HFF-Myc (cell line): ENCODE measurements at regions not wholly inside any gene's neighbourhood (a gene's known extent, or its start where the extent isn't known, plus 50 kb on each side); places are given as distances from the start of the nearest gene placed in this dataset.
"Not testable (repeated sequence)": the region's sequence is repeated elsewhere in the genome, so short reads cannot be mapped to it uniquely, and the experiment has no call there.

ENCODE experiments used
- DNase-seq: peaks from one replicate; pipeline ENCODE4 v3.0.0-alpha.2; 2011; ENCODE audit warnings: low read depth; ENCODE audit errors: extremely low read depth
- H3K4me3 ChIP-seq: replicated peaks from 2 replicates; pipeline ENCODE4 v1.5.1; 2011; ENCODE audit warnings: low read depth, mild to moderate bottlenecking, control low read depth, low read length
- TF ChIP-seq, protein P1 (sequence below): IDR thresholded peaks from 2 replicates; pipeline ENCODE4 v1.5.1; 2012; ENCODE audit warnings: mild to moderate bottlenecking, low read depth, low read length, control low read depth; ENCODE audit errors: missing control alignments

DNA sequence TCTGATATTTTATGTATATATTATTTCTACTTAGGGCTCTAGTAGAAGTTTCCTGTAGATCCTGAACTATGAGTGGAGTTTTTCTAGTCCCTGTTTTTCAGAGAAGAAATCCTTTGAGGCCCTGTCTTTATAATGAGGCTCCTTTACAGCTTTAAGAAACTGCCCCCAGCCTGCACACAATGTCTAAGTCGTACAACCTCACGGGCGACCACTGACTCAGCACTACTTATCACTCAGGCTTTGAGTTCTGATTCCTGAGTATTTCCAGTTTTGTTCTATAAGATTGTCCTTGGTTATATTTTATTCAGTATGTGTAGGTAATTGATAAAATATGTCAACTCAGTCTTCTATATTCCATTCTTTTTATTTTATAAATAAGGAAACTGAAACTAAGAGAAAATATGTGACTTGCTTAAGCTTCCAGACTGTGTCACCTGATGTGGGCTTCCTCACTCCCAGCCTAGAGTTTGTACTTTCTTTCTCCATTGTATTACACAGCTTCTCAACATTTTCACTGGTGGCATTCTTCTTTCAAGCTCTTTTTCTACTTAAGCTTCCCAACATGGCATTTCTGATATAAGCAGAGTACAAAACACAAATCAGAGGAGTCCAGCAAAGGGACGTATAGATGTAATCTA is 167.0 kb downstream of the TBX18 start:
- DNase-seq, result no peak
- TF ChIP-seq, protein P1, sequence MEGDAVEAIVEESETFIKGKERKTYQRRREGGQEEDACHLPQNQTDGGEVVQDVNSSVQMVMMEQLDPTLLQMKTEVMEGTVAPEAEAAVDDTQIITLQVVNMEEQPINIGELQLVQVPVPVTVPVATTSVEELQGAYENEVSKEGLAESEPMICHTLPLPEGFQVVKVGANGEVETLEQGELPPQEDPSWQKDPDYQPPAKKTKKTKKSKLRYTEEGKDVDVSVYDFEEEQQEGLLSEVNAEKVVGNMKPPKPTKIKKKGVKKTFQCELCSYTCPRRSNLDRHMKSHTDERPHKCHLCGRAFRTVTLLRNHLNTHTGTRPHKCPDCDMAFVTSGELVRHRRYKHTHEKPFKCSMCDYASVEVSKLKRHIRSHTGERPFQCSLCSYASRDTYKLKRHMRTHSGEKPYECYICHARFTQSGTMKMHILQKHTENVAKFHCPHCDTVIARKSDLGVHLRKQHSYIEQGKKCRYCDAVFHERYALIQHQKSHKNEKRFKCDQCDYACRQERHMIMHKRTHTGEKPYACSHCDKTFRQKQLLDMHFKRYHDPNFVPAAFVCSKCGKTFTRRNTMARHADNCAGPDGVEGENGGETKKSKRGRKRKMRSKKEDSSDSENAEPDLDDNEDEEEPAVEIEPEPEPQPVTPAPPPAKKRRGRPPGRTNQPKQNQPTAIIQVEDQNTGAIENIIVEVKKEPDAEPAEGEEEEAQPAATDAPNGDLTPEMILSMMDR, result no peak
- no peak overlapping the region for H3K4me3 ChIP-seq

DNA sequence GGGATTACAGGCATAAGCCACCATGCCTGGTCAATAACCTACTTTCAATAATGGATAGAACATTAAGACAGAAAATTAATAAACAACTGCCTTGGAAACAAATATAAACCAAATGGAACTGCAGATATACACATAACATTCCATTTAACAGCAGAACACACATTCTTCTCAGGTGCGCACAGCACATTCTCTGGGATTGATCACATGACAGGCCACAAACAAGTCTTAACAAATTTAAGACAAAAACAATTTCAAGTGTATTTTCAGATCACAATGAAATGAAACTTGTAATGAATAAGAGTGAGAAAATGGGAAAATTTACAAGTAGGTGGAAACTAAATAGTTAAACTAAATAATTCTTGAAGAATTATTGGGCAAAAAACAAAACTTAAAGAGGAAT is 167.9 kb downstream of the TBX18 start:
- TF ChIP-seq, protein P1, result no peak

DNA sequence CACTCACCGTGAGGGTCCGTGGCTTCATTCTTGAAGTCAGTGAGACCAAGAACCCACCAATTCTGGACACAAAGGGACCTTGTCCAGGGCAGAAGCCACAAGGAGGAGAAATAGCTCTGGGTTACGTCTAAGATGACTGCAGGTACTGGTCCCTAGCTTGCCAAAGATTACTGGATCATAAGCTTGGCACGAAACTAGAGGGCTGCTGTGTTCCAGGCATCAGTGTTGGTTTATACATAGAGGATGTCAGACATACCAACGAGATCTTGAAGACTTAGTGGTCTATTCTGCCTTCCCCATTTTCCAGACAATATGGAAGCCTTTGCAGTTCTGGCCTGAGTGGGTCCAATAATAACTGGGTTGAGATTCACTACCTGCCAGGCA is 175.7 kb downstream of the TBX18 start:
- no peak overlapping the region for H3K4me3 ChIP-seq
- DNase-seq, result no peak
- TF ChIP-seq, protein P1, result no peak

More for the DNA sequence above, 167.9 kb downstream of the TBX18 start:
- no peak overlapping the region for H3K4me3 ChIP-seq
- no peak for DNase-seq

DNA sequence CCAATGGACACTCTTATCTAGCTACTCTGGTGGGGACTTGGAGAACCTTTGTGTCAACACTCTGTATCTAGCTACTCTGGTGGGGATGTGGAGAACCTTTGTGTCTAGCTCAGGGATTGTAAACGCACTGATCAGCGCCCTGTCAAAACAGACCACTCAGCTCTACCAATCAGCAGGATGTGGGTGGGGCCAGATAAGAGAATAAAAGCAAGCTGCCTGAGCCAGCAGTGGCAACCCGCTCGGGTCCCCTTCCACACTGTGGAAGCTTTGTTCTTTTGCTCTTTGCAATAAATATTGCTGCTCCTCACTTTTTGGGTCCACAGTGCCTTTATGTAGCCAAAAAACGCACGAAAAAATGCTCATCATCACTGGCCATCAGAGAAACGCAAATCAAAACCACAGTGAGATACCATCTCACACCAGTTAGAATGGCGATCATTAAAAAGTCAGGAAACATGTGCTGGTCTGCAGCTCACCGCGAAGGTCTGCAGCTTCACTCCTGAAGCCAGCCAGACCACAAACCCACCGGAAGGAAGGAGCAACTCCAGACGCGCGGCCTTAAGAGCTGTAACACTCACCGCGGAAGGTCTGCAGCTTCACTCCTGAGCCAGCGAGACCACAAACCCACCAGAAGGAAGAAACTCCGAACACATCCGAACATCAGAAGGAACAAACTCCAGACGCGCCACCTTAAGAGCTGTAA is 176.3 kb downstream of the TBX18 start:
- not testable (repeated sequence) for DNase-seq, H3K4me3 ChIP-seq

DNA sequence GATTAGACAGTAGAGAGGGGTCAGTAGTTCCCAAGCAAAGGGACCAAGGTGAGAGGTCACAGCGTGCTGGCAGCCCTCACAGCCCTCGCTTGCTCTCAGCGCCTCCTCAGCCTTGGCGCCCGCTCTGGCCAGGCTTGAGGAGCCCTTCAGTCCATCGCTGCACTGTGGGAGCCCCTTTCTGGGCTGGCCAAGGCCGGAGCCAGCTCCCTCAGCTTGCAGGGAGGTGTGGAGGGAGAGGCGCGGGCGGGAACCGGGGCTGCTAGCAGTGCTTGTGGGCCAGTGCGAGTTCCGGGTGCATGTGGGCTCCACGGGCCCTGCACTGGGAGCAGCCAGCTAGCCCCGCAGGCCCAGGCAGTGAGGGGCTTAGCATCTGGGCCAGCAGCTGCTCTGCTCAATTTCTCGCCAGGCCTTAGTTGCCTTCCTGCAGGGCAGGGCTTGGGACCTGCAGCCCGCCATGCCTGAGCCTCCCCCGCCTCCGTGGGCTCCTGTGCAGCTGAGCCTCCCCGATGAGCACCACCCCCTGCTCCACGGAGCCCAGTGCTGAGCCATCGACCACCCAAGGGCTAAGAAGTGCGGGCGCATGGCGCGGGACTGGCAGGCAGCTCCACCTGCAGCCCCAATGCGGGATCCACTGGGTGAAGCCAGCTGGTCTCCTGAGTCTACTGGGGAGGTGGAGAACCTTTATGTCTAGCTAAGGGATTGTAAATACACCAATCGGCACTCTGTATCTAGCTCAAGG is 177.0 kb downstream of the TBX18 start:
- H3K4me3 ChIP-seq, DNase-seq: not testable (repeated sequence)

DNA sequence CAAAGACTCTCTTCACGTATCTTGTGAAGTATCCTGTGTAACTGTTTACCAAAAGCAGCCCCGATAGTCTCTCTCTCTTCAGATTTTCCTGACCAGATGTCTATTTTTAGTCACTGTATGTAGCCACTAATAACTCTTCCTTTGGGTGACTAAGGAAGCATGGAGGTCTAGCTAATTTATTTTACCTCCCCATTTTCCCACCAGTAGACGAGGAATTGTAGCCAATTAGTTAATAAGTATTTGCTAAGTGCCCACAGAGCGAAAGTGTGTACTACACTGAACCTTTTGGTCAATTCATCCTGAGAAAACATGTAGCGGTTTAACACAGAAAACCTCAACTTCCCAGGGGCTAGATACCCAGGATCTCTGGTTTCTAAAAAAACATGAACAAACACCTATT is 180.6 kb downstream of the TBX18 start:
- no peak overlapping the region for H3K4me3 ChIP-seq
- TF ChIP-seq, protein P1, result no peak
- DNase-seq, result no peak

DNA sequence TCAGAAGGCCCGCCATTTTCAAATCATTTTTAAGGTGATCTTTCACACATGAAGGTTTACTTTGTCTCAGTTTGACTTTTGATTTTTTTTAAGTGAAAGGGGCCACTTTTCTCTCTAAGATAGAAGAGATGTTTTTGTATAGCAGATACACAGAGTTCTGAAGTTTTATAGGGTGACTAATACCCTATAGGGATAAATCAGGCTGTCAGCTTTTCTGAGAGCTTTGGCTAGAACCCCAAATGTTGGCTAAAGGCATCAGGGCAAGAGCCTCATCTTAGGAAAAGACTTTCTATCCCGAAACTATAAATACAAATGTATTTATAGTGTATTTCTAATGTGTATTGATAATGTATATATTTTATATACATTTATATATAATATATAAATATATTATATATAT is 181.4 kb downstream of the TBX18 start:
- DNase-seq, result no peak
- TF ChIP-seq, protein P1, result no peak
- no peak overlapping the region for H3K4me3 ChIP-seq
